Fibroblast of the aortic adventitia (primary cell): ENCODE measurements at regions not wholly inside any gene's neighbourhood (a gene's known extent, or its start where the extent isn't known, plus 50 kb on each side); places are given as distances from the start of the nearest gene placed in this dataset.

Experiments used
- DNase-seq: peaks from one replicate; pipeline ENCODE4 v3.0.0-alpha.2; 2010; ENCODE audit warnings: low read depth
- H3K4me3 ChIP-seq: 2 replicates; pipeline ENCODE4 v1.5.1; 2011; ENCODE audit warnings: low read depth, mild to moderate bottlenecking, control low read depth, low read length, moderate library complexity
- CTCF ChIP-seq: IDR thresholded peaks from 2 replicates; pipeline ENCODE4 v1.5.1; 2011; ENCODE audit warnings: mild to moderate bottlenecking, low read length, control low read depth, inconsistent platforms; ENCODE audit not compliant: insufficient read depth

- TF ChIP-seq CTCF = no peak
- DNase-seq = no peak
- no peak overlapping the region for H3K4me3 ChIP-seq
These were observed 208.6 kb upstream of the BRINP1 start for GRCh38 chr9:119577881-119578280.

- H3K4me3 ChIP-seq = no peak overlapping the region
- no peak for TF ChIP-seq CTCF
- DNase-seq = no peak
These were observed 190.8 kb upstream of the BRINP1 start for GRCh38 chr9:119559986-119560385.

GRCh38 chr9:119559056-119559455 lies 189.8 kb upstream of the BRINP1 start:
- no peak for DNase-seq
- TF ChIP-seq CTCF = no peak
- H3K4me3 ChIP-seq = no peak overlapping the region

- peak; percentile 93 for TF ChIP-seq CTCF
- peak overlapping the region; percentile 60 for H3K4me3 ChIP-seq
- peak; percentile 56 for DNase-seq
These were observed 187.1 kb upstream of the BRINP1 start for GRCh38 chr9:119556129-119556875.

GRCh38 chr9:119544492-119544891 lies 175.3 kb upstream of the BRINP1 start:
- no peak for TF ChIP-seq CTCF

GRCh38 chr9:119537138-119537537 lies 167.9 kb upstream of the BRINP1 start:
- no peak for TF ChIP-seq CTCF
- no peak for DNase-seq
- H3K4me3 ChIP-seq = no peak overlapping the region

More at GRCh38 chr9:119544492-119544891, 175.3 kb upstream of the BRINP1 start:
- no peak for DNase-seq
- H3K4me3 ChIP-seq = no peak overlapping the region

- H3K4me3 ChIP-seq = no peak overlapping the region
- DNase-seq = no peak
- TF ChIP-seq CTCF = no peak
These were observed 164.3 kb upstream of the BRINP1 start for GRCh38 chr9:119533504-119533903.
